HL-60/S4 treated with retinoic acid at 250 ng/mL for 4 days and 3 days (cell line): ENCODE measurements at regions not wholly inside any gene's neighbourhood (a gene's known extent, or its start where the extent isn't known, plus 50 kb on each side); places are given as distances from the start of the nearest gene placed in this dataset.

Experiments used
- in situ Hi-C: fragments of 300-500 bp; cut with MboI; formaldehyde crosslinking; loops from 2 replicates; pipeline ENCODE4 v1.7.0; 2022; ENCODE audit warnings: low sequenced_read_pairs

- in situ Hi-C loops: no loop called here
Observed at GRCh38 chr5:88144219-88145001, 124.2 kb downstream of the TMEM161B start.

GRCh38 chr5:88143693-88144218 is 124.9 kb downstream of the TMEM161B start:
- in situ Hi-C loops: no loop called here

GRCh38 chr5:88142886-88143692 is 125.6 kb downstream of the TMEM161B start:
- in situ Hi-C loops: no loop called here

GRCh38 chr5:88142636-88142885 is 126.1 kb downstream of the TMEM161B start:
- in situ Hi-C loops: no loop called here

GRCh38 chr5:88140856-88141752 is 127.5 kb downstream of the TMEM161B start:
- in situ Hi-C loops: no loop called here

- in situ Hi-C loops: no loop called here
Observed at GRCh38 chr5:88140396-88140855, 128.2 kb downstream of the TMEM161B start.

- in situ Hi-C loops: no loop called here
Observed at GRCh38 chr5:88130211-88130815, 138.3 kb downstream of the TMEM161B start.

- in situ Hi-C loops: no loop called here
Observed at GRCh38 chr5:88128813-88129212, 139.8 kb downstream of the TMEM161B start.

GRCh38 chr5:88119535-88120125 is 149.0 kb downstream of the TMEM161B start:
- in situ Hi-C loops: no loop called here

GRCh38 chr5:88118179-88118578 is 150.5 kb downstream of the TMEM161B start:
- in situ Hi-C loops: no loop called here

- in situ Hi-C loops: no loop called here
Observed at GRCh38 chr5:88117546-88117945, 151.1 kb downstream of the TMEM161B start.

- in situ Hi-C loops: no loop called here
Observed at GRCh38 chr5:88116396-88116795, 152.2 kb downstream of the TMEM161B start.

- in situ Hi-C loops: no loop called here
Observed at GRCh38 chr5:88115211-88115610, 153.4 kb downstream of the TMEM161B start.

GRCh38 chr5:88113429-88113828 is 155.2 kb downstream of the TMEM161B start:
- in situ Hi-C loops: no loop called here

GRCh38 chr5:88109818-88110217 is 158.8 kb downstream of the TMEM161B start:
- in situ Hi-C loops: no loop called here

- in situ Hi-C loops: no loop called here
Observed at GRCh38 chr5:88108490-88109279, 160.0 kb downstream of the TMEM161B start.

- in situ Hi-C loops: no loop called here
Observed at GRCh38 chr5:88094906-88095496, 173.6 kb downstream of the TMEM161B start.

- in situ Hi-C loops: no loop called here
Observed at GRCh38 chr5:88094403-88094802, 174.2 kb downstream of the TMEM161B start.

- in situ Hi-C loops: no loop called here
Observed at GRCh38 chr5:88093765-88094164, 174.9 kb downstream of the TMEM161B start.
